GM21528 (cell line): ENCODE measurements at regions not wholly inside any gene's neighbourhood (a gene's known extent, or its start where the extent isn't known, plus 50 kb on each side); places are given as distances from the start of the nearest gene placed in this dataset.
"Not testable (repeated sequence)": the region's sequence is repeated elsewhere in the genome, so short reads cannot be mapped to it uniquely, and the experiment has no call there.

ENCODE experiments used
- ATAC-seq: cut with Tn5 transposase; IDR thresholded peaks from one replicate; pipeline ENCODE4 v1.9.1; 2021; ENCODE audit warnings: mild to moderate bottlenecking, moderate library complexity; ENCODE audit not compliant: unreplicated experiment, low FRiP score

- ATAC-seq, result no peak
These were observed 1148.6 kb upstream of the PRR20A start for GRCh38 chr13:55992145-55992544.

- ATAC-seq, result no peak
These were observed 1141.0 kb upstream of the PRR20A start for GRCh38 chr13:55999709-56000108.

GRCh38 chr13:56009418-56009817, 1131.3 kb upstream of the PRR20A start:
- no peak for ATAC-seq

GRCh38 chr13:56012644-56013043, 1128.1 kb upstream of the PRR20A start:
- no peak for ATAC-seq

- ATAC-seq, result no peak
These were observed 1124.8 kb upstream of the PRR20A start for GRCh38 chr13:56015919-56016318.

- ATAC-seq, result no peak
These were observed 1121.1 kb upstream of the PRR20A start for GRCh38 chr13:56019606-56020005.

- ATAC-seq, result no peak
These were observed 1120.3 kb upstream of the PRR20A start for GRCh38 chr13:56020425-56020824.

- no peak for ATAC-seq
These were observed 1100.7 kb upstream of the PRR20A start for GRCh38 chr13:56039992-56040391.

- no peak for ATAC-seq
These were observed 1074.4 kb upstream of the PRR20A start for GRCh38 chr13:56066321-56066720.

- ATAC-seq, result no peak
These were observed 1038.1 kb upstream of the PRR20A start for GRCh38 chr13:56102641-56103040.

- ATAC-seq, result no peak
These were observed 1030.0 kb upstream of the PRR20A start for GRCh38 chr13:56110751-56111150.

- no peak for ATAC-seq
These were observed 1006.2 kb upstream of the PRR20A start for GRCh38 chr13:56134524-56134923.

- ATAC-seq, result no peak
These were observed 973.9 kb upstream of the PRR20A start for GRCh38 chr13:56166864-56167263.

GRCh38 chr13:56168581-56168980, 972.1 kb upstream of the PRR20A start:
- no peak for ATAC-seq

GRCh38 chr13:56173346-56173745, 967.4 kb upstream of the PRR20A start:
- no peak for ATAC-seq

GRCh38 chr13:56182598-56182997, 958.1 kb upstream of the PRR20A start:
- ATAC-seq, result no peak

GRCh38 chr13:56187331-56187730, 953.4 kb upstream of the PRR20A start:
- ATAC-seq, result no peak

GRCh38 chr13:56188582-56188981, 952.1 kb upstream of the PRR20A start:
- ATAC-seq, result not testable (repeated sequence)

GRCh38 chr13:56189439-56189838, 951.3 kb upstream of the PRR20A start:
- ATAC-seq, result no peak

- no peak for ATAC-seq
These were observed 950.7 kb upstream of the PRR20A start for GRCh38 chr13:56189978-56190377.

GRCh38 chr13:56198350-56198749, 942.4 kb upstream of the PRR20A start:
- ATAC-seq, result no peak

- no peak for ATAC-seq
These were observed 938.9 kb upstream of the PRR20A start for GRCh38 chr13:56201834-56202233.

- no peak for ATAC-seq
These were observed 924.5 kb upstream of the PRR20A start for GRCh38 chr13:56216221-56216620.
